DND-41 (cell line): ENCODE measurements at regions not wholly inside any gene's neighbourhood (a gene's known extent, or its start where the extent isn't known, plus 50 kb on each side); places are given as distances from the start of the nearest gene placed in this dataset.
"Not testable (repeated sequence)": the region's sequence is repeated elsewhere in the genome, so short reads cannot be mapped to it uniquely, and the experiment has no call there.

Experiments used
- ATAC-seq: fragments of 200-7000 bp; cut with Tn5 transposase; 3 replicates; pipeline ENCODE4 v1.9.1; 2021; ENCODE audit warnings: low read depth; ENCODE audit not compliant: insufficient read depth
- DNase-seq: peaks from one replicate; pipeline ENCODE4 v3.0.0-alpha.2; 2020
- H2AFZ ChIP-seq: 2 replicates; pipeline ENCODE4 v1.6.0; 2012; ENCODE audit warnings: low read depth, low read length
- H3K27ac ChIP-seq: 2 replicates; pipeline ENCODE4 v1.5.1; 2012; ENCODE audit warnings: low read length, inconsistent platforms
- H3K27me3 ChIP-seq: fragments of 200-600 bp; sonication (generic); 2 replicates; pipeline ENCODE4 v1.6.0; 2012; ENCODE audit warnings: low read length, mild to moderate bottlenecking, inconsistent platforms; ENCODE audit not compliant: insufficient read depth, poor library complexity
- H3K36me3 ChIP-seq: 2 replicates; pipeline ENCODE4 v1.5.1; 2012; ENCODE audit warnings: low read length, inconsistent platforms; ENCODE audit not compliant: insufficient read depth
- H3K4me1 ChIP-seq: 2 replicates; pipeline ENCODE4 v1.5.1; 2012; ENCODE audit warnings: mild to moderate bottlenecking, low read length; ENCODE audit not compliant: insufficient read depth
- H3K4me2 ChIP-seq: 2 replicates; pipeline ENCODE4 v1.6.0; 2012; ENCODE audit warnings: mild to moderate bottlenecking, moderate library complexity, low read length, inconsistent platforms; ENCODE audit not compliant: insufficient read depth
- H3K4me3 ChIP-seq, 2 experiments: fragments of 200-600 bp in 1 of 2; shearing (Covaris generic) in 1 of 2; 2 replicates each; pipeline ENCODE4 v1.5.1; 2012 to 2016; ENCODE audit warnings: inconsistent platforms in 2 of 2, low read length in 2 of 2, mild to moderate bottlenecking in 2 of 2, low read depth in 1 of 2, moderate library complexity in 1 of 2
- H3K79me2 ChIP-seq: 2 replicates; pipeline ENCODE4 v1.6.0; 2012; ENCODE audit warnings: low read length, inconsistent platforms; ENCODE audit not compliant: insufficient read depth
- H3K9ac ChIP-seq: 2 replicates; pipeline ENCODE4 v1.6.0; 2012; ENCODE audit warnings: low read depth, mild to moderate bottlenecking, inconsistent platforms, low read length, moderate library complexity
- H3K9me3 ChIP-seq: 2 replicates; pipeline ENCODE4 v1.5.1; 2012; ENCODE audit warnings: low read length, moderate library complexity, mild to moderate bottlenecking, inconsistent platforms; ENCODE audit not compliant: insufficient read depth, severe bottlenecking
- H4K20me1 ChIP-seq: 2 replicates; pipeline ENCODE4 v1.6.0; 2012; ENCODE audit warnings: low read length; ENCODE audit not compliant: insufficient read depth
- CTCF ChIP-seq: IDR thresholded peaks from 2 replicates; pipeline ENCODE4 v1.5.1; 2012; ENCODE audit warnings: borderline replicate concordance, low read length, moderate library complexity, mild to moderate bottlenecking; ENCODE audit not compliant: poor library complexity, severe bottlenecking; ENCODE audit errors: extremely low read depth
- EZH2 ChIP-seq: IDR thresholded peaks from 3 replicates; pipeline ENCODE4 v1.6.1; 2012; ENCODE audit warnings: borderline replicate concordance, low read depth, mild to moderate bottlenecking, moderate library complexity, low read length, inconsistent platforms; ENCODE audit not compliant: severe bottlenecking

DNA sequence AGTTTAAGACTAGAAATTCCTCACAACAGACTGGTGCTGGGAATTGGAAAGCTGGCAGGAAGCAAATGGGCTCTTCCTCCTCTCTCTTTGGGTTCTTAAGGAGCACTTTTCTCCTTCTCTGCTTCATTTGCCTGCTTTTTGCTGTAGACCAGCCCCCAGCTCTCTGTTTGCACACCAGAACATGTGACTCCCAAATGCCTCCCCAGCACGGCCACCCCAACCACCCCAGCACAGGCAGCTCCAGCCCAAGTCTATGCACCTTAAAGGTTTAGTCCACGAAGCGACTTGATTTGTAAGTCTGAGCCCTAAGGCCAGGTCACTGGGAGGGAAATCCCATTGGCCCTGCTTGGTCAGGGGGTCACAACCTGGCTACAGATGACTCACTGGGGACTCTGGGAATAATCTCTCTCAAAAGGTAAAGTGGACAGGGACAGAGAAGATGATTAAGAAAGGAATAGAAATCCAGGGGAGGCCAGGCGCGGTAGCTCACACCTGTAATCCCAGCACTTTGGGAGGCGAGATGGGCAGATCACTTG lies 377.8 kb upstream of the PROK2 start:
- no peak overlapping the region for H2AFZ ChIP-seq
- no peaks in the 10 kb centered on the region for H3K4me1 ChIP-seq
- DNase-seq: no peak
- no peaks in the 10 kb centered on the region for H3K9me3 ChIP-seq
- H3K27me3 ChIP-seq: no peaks in the 10 kb centered on the region
- H3K79me2 ChIP-seq: no peaks in the 10 kb centered on the region
- H3K36me3 ChIP-seq: no peaks in the 10 kb centered on the region
- H3K4me3 ChIP-seq: no peak overlapping the region
- H4K20me1 ChIP-seq: no peaks in the 10 kb centered on the region
- no peak overlapping the region for H3K9ac ChIP-seq
- H3K4me2 ChIP-seq: no peak overlapping the region
- no peak for TF ChIP-seq CTCF
- no peak for TF ChIP-seq EZH2
- no peak for ATAC-seq
- no peak overlapping the region for H3K27ac ChIP-seq

DNA sequence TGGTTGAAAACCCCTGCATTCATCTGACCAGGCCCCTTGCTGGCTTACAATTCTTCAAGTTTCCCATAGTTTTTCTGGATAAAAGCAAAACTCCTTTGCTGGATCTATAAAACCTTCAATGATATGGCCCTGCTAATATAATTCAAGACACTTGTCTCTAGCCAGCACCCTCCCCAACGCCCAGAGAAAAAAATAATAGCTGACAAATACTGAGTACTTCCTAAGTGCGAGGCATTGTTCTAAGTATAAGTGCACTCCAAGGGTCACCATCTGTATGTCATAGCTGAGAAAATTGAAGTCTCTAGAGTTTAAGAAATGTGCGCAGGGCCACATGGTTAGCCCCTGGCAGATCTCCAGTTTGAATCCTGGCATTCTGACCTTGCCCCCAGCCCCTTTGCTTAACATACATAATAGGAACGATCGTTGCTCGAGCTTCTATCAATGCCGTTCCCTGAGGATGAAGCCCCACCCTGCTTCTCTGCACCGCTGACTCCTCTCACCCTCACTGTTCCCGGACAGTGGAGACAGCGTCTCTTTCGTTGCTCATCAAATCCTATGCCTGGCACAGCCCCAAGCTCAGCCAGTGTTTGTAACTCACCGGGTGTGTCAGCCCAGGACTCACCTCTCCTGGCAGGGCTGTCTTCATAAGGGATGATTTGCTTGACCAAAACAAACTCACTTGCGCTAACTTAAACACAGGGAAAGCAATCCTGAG lies 377.1 kb upstream of the PROK2 start:
- no peaks in the 10 kb centered on the region for H3K27me3 ChIP-seq
- H3K4me1 ChIP-seq: no peaks in the 10 kb centered on the region
- DNase-seq: no peak
- no peaks in the 10 kb centered on the region for H3K79me2 ChIP-seq
- no peak overlapping the region for H2AFZ ChIP-seq
- TF ChIP-seq EZH2 (no peak), CTCF (no peak)
- no peak for ATAC-seq
- H3K4me3 ChIP-seq: no peak overlapping the region
- H4K20me1 ChIP-seq: no peaks in the 10 kb centered on the region
- H3K36me3 ChIP-seq: no peaks in the 10 kb centered on the region
- H3K9me3 ChIP-seq: no peaks in the 10 kb centered on the region
- no peak overlapping the region for H3K27ac ChIP-seq
- no peak overlapping the region for H3K9ac ChIP-seq
- H3K4me2 ChIP-seq: no peak overlapping the region

DNA sequence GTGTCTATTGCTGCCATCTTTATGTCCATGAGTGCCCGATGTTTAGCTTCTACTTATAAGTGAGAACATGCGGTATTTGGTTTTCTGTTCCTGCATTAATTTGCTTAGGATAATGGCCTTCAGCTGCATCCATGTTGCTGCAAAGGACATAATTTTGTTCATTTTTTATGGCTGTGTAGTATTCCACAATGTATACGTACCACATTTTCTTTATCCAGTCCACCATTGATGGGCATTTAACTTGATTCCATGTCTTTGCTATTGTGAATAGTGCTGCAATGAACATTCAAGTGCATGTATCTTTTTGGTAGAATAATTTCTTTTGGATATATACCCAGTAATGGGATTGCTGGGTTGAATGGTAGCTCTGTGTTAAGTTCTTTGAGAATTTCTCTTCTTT lies 376.3 kb upstream of the PROK2 start:
- not testable (repeated sequence) for H3K9me3 ChIP-seq, H3K4me2 ChIP-seq, H3K9ac ChIP-seq, H4K20me1 ChIP-seq, H3K27ac ChIP-seq, H3K27me3 ChIP-seq, ATAC-seq, H3K79me2 ChIP-seq, H3K4me3 ChIP-seq, H3K36me3 ChIP-seq, H3K4me1 ChIP-seq, H2AFZ ChIP-seq, DNase-seq

- Histone ChIP-seq H3K4me3 (no peak overlapping the region), H2AFZ (no peak overlapping the region), H3K27ac (no peak overlapping the region), H3K79me2 (no peaks in the 10 kb centered on the region), H3K27me3 (no peaks in the 10 kb centered on the region), H3K4me2 (no peak overlapping the region), H3K36me3 (no peaks in the 10 kb centered on the region), H4K20me1 (no peaks in the 10 kb centered on the region), H3K9me3 (no peaks in the 10 kb centered on the region), H3K4me1 (no peaks in the 10 kb centered on the region), H3K9ac (no peak overlapping the region)
- DNase-seq: no peak
- TF ChIP-seq EZH2 (no peak), CTCF (no peak)
- ATAC-seq: no peak
These were observed 375.4 kb upstream of the PROK2 start for GRCh38 chr3:72160351-72160750.
